SU-DHL-6 (cell line): ENCODE measurements at regions not wholly inside any gene's neighbourhood (a gene's known extent, or its start where the extent isn't known, plus 50 kb on each side); places are given as distances from the start of the nearest gene placed in this dataset.

Experiments used
- H2AFZ ChIP-seq: fragments of 200-600 bp; sonication (generic); 2 replicates; pipeline ENCODE4 v1.6.1; 2014; ENCODE audit warnings: low read depth, mild to moderate bottlenecking, moderate library complexity, mixed read lengths, antibody characterized with exemption, low read length; ENCODE audit not compliant: severe bottlenecking
- H3F3A ChIP-seq: fragments of 200-600 bp; shearing (Covaris generic); 2 replicates; pipeline ENCODE4 v1.6.0; 2016; ENCODE audit warnings: antibody characterized with exemption, mild to moderate bottlenecking; ENCODE audit not compliant: insufficient read depth
- H3K27ac ChIP-seq: fragments of 200-600 bp; sonication (generic); 2 replicates; pipeline ENCODE4 v1.5.1; 2016; ENCODE audit warnings: low read depth, mild to moderate bottlenecking, low read length, moderate library complexity, mixed read lengths
- H3K27me3 ChIP-seq: fragments of 200-600 bp; sonication (generic), shearing (Covaris generic); 2 replicates; pipeline ENCODE4 v1.6.0; 2014; ENCODE audit warnings: mild to moderate bottlenecking, low read length
- H3K36me3 ChIP-seq: fragments of 200-600 bp; sonication (generic); 2 replicates; pipeline ENCODE4 v1.6.1; 2014; ENCODE audit warnings: mild to moderate bottlenecking, low read length, mixed read lengths
- H3K4me2 ChIP-seq: fragments of 300-600, 200-600 bp; shearing (Covaris generic), sonication (generic); 2 replicates; pipeline ENCODE4 v1.6.0; 2014; ENCODE audit warnings: low read length, low read depth, mild to moderate bottlenecking; ENCODE audit not compliant: poor library complexity, severe bottlenecking
- H3K4me3 ChIP-seq: fragments of 200-600 bp; sonication (generic); 2 replicates; pipeline ENCODE4 v1.5.1; 2014; ENCODE audit warnings: antibody characterized with exemption, low read length, mild to moderate bottlenecking, mixed read lengths; ENCODE audit not compliant: insufficient read depth, poor library complexity, severe bottlenecking
- H3K79me2 ChIP-seq: fragments of 200-600 bp; sonication (generic); 2 replicates; pipeline ENCODE4 v1.6.1; 2014; ENCODE audit warnings: mild to moderate bottlenecking, low read length, moderate library complexity; ENCODE audit not compliant: insufficient read depth
- H3K9ac ChIP-seq: fragments of 200-600 bp; sonication (generic); 2 replicates; pipeline ENCODE4 v1.7.0; 2014; ENCODE audit warnings: mild to moderate bottlenecking, low read length
- H3K9me2 ChIP-seq: fragments of 200-600 bp; sonication (generic); replicated peaks from 2 replicates; pipeline ENCODE4 v1.6.1; 2014; ENCODE audit warnings: low read length; ENCODE audit not compliant: insufficient read depth
- H3K9me3 ChIP-seq: fragments of 200-600 bp; sonication (generic); 2 replicates; pipeline ENCODE4 v1.6.1; 2014; ENCODE audit warnings: low read length, mixed read lengths; ENCODE audit not compliant: insufficient read depth
- H4K20me1 ChIP-seq: fragments of 200-600 bp; sonication (generic); 2 replicates; pipeline ENCODE4 v1.6.1; 2014; ENCODE audit warnings: low read depth, mild to moderate bottlenecking, antibody characterized with exemption, low read length, moderate library complexity, mixed read lengths
- EZH2phosphoT487 ChIP-seq: fragments of 200-600 bp; sonication (generic), shearing (Covaris generic); conservative IDR thresholded peaks from 2 replicates; pipeline ENCODE4 v1.6.1; 2018; ENCODE audit warnings: mild to moderate bottlenecking, antibody characterized with exemption, low read length, moderate library complexity, mixed read lengths
- TF ChIP-seq, protein P1 (sequence below): fragments of 200-600 bp; sonication (generic); IDR thresholded peaks from one replicate; pipeline ENCODE4 v1.5.1; 2017; ENCODE audit warnings: antibody characterized with exemption, mild to moderate bottlenecking, low read length, moderate library complexity; ENCODE audit not compliant: insufficient read depth, poor library complexity, severe bottlenecking

GRCh38 chr18:72091369-72091768 is 452.8 kb downstream of the CBLN2 start:
- no peaks in the 10 kb centered on the region for H4K20me1 ChIP-seq
- peak overlapping the region; percentile 28; the same call in 1 of the 2 replicates for H3K9ac ChIP-seq
- H3F3A ChIP-seq, result 0 out of 2 replicates have a peak, but pooled peaks cover 5% of the 10 kb centered on the region
- H3K27me3 ChIP-seq, result no peaks in the 10 kb centered on the region
- H3K36me3 ChIP-seq, result no peaks in the 10 kb centered on the region
- H3K27ac ChIP-seq, result peak overlapping the region; percentile 28
- H3K9me2 ChIP-seq, result no peaks in the 10 kb centered on the region
- H3K4me3 ChIP-seq, result peak overlapping the region; percentile 19
- peak overlapping the region; percentile 58 for H3K4me2 ChIP-seq
- peak overlapping the region; percentile 84 for H2AFZ ChIP-seq
- no peak for TF ChIP-seq EZH2phosphoT487
- TF ChIP-seq, protein P1, sequence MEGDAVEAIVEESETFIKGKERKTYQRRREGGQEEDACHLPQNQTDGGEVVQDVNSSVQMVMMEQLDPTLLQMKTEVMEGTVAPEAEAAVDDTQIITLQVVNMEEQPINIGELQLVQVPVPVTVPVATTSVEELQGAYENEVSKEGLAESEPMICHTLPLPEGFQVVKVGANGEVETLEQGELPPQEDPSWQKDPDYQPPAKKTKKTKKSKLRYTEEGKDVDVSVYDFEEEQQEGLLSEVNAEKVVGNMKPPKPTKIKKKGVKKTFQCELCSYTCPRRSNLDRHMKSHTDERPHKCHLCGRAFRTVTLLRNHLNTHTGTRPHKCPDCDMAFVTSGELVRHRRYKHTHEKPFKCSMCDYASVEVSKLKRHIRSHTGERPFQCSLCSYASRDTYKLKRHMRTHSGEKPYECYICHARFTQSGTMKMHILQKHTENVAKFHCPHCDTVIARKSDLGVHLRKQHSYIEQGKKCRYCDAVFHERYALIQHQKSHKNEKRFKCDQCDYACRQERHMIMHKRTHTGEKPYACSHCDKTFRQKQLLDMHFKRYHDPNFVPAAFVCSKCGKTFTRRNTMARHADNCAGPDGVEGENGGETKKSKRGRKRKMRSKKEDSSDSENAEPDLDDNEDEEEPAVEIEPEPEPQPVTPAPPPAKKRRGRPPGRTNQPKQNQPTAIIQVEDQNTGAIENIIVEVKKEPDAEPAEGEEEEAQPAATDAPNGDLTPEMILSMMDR, result no peak
- H3K79me2 ChIP-seq, result no peaks in the 10 kb centered on the region
- no peaks in the 10 kb centered on the region for H3K9me3 ChIP-seq

DNA sequence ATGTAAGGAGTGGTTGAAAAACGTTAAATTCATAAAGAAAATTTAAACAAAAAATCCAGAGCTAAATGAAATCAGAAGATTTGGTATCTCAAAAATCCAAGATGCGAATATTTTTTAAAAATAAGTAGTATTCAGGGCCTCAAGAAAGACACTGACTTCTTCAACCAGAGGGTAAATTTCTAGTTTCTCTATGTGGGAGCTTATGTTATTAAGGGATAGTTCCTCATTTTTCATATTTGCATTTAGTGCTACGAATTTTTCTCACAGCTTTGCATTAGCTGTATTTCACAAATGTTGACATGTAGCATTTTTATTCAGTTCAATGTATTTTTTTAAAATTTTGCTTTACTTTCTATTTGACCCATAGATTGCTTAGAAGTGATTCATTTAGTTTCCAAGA is 454.7 kb downstream of the CBLN2 start:
- 0 out of 2 replicates have a peak overlapping the region, but pooled peaks have one; percentile 13 for H3K9ac ChIP-seq
- no peaks in the 10 kb centered on the region for H3K9me2 ChIP-seq
- TF ChIP-seq, protein P1, result no peak
- TF ChIP-seq EZH2phosphoT487, result no peak
- peak overlapping the region; percentile 64 for H3K27ac ChIP-seq
- peak overlapping the region; percentile 85 for H2AFZ ChIP-seq
- no peaks in the 10 kb centered on the region for H3K9me3 ChIP-seq
- H3K79me2 ChIP-seq, result no peaks in the 10 kb centered on the region
- H3K36me3 ChIP-seq, result no peaks in the 10 kb centered on the region
- 0 out of 2 replicates have a peak, but pooled peaks cover 5% of the 10 kb centered on the region for H3F3A ChIP-seq
- no peaks in the 10 kb centered on the region for H4K20me1 ChIP-seq
- H3K4me3 ChIP-seq, result peak overlapping the region; percentile 18
- H3K4me2 ChIP-seq, result peak overlapping the region; percentile 58
- no peaks in the 10 kb centered on the region for H3K27me3 ChIP-seq

- peak overlapping the region; percentile 65 for H2AFZ ChIP-seq
- 0 out of 2 replicates have a peak, but pooled peaks cover 5% of the 10 kb centered on the region for H3F3A ChIP-seq
- no peaks in the 10 kb centered on the region for H3K36me3 ChIP-seq
- H3K4me3 ChIP-seq, result no peak overlapping the region
- H3K4me2 ChIP-seq, result peak overlapping the region; percentile 24
- no peaks in the 10 kb centered on the region for H4K20me1 ChIP-seq
- no peaks in the 10 kb centered on the region for H3K79me2 ChIP-seq
- H3K27ac ChIP-seq, result no peak overlapping the region
- H3K9me3 ChIP-seq, result no peaks in the 10 kb centered on the region
- no peak overlapping the region for H3K9ac ChIP-seq
- no peaks in the 10 kb centered on the region for H3K27me3 ChIP-seq
- TF ChIP-seq EZH2phosphoT487, result no peak
- TF ChIP-seq, protein P1, result peak; percentile 61
- no peaks in the 10 kb centered on the region for H3K9me2 ChIP-seq
Measured at GRCh38 chr18:72086421-72086820, 457.7 kb downstream of the CBLN2 start.
